Endothelial cell of umbilical vein (primary cell): ENCODE measurements at regions not wholly inside any gene's neighbourhood (a gene's known extent, or its start where the extent isn't known, plus 50 kb on each side); places are given as distances from the start of the nearest gene placed in this dataset.

ENCODE experiments used
- BruUV-seq: library from RNA; stranded (reverse); fragments of 400-500 nt; replicated peaks from 2 replicates; lab custom pipeline; 2021; lab: Mats Ljungman, UMichigan
- CTCF ChIA-PET: fragments of 300-600, 350-600 bp; sonication (Branson Sonifier 250); formaldehyde crosslinking; loops from one replicate; lab custom pipeline; 2021; ENCODE audit warnings: antibody characterized with exemption, inconsistent platforms; lab: Charles Lee
- POLR2A ChIA-PET: fragments of 300-600, 350-600 bp; sonication (Branson Sonifier 250); formaldehyde crosslinking; loops from one replicate; lab custom pipeline; 2021; ENCODE audit warnings: antibody characterized with exemption, inconsistent platforms; lab: Charles Lee
- DNase-seq: peaks from one replicate; pipeline ENCODE4 v3.0.0-alpha.2; 2011; ENCODE audit warnings: low read depth, low spot score
- FAIRE-seq: peaks from 2 replicates; lab custom pipeline; 2011; peaks lifted over from hg19 to GRCh38; lab: Jason Lieb, UNC
- H2AFZ ChIP-seq: 2 replicates; pipeline ENCODE4 v1.6.0; 2012; ENCODE audit warnings: low read depth, low read length, control low read depth, inconsistent platforms
- H3K27ac ChIP-seq: 2 replicates; pipeline ENCODE4 v1.5.1; 2011; ENCODE audit warnings: low read depth, mild to moderate bottlenecking, control low read depth, low read length, moderate library complexity; ENCODE audit not compliant: insufficient read depth
- H3K27me3 ChIP-seq, 2 experiments: 2 replicates each; pipeline versions ENCODE4 v1.6.0 to v1.6.1; 2011; ENCODE audit warnings: low read length in 2 of 2, mixed read lengths in 1 of 2; ENCODE audit not compliant: control insufficient read depth in 2 of 2, insufficient read depth in 2 of 2
- H3K36me3 ChIP-seq, 2 experiments: 2 replicates in 1 of 2; 3 replicates in 1 of 2; pipeline ENCODE4 v1.5.1; 2011; ENCODE audit warnings: low read length in 2 of 2, mild to moderate bottlenecking in 1 of 2, moderate library complexity in 1 of 2; ENCODE audit not compliant: control insufficient read depth in 2 of 2, insufficient read depth in 2 of 2; ENCODE audit errors: extremely low read depth in 1 of 2
- H3K4me1 ChIP-seq: 3 replicates; pipeline ENCODE4 v1.5.1; 2011; ENCODE audit warnings: mild to moderate bottlenecking, low read length; ENCODE audit not compliant: control insufficient read depth, insufficient read depth; ENCODE audit errors: extremely low read depth
- H3K4me2 ChIP-seq: 2 replicates; pipeline ENCODE4 v1.6.1; 2011; ENCODE audit warnings: low read length, control low read depth, mixed read lengths; ENCODE audit not compliant: insufficient read depth
- H3K4me3 ChIP-seq, 3 experiments: fragments of 200-600 bp in 1 of 3; sonication (generic), shearing (Covaris generic) in 1 of 3; replicated peaks in 1 of 3; 2 replicates each; pipeline ENCODE4 v1.5.1; 2011 to 2016; ENCODE audit warnings: control low read depth in 3 of 3, low read length in 3 of 3, mild to moderate bottlenecking in 2 of 3, inconsistent platforms in 1 of 3, low read depth in 1 of 3, moderate library complexity in 1 of 3; ENCODE audit not compliant: insufficient read depth in 1 of 3
- H3K79me2 ChIP-seq: 2 replicates; pipeline ENCODE4 v1.6.0; 2012; ENCODE audit warnings: low read length, inconsistent platforms; ENCODE audit not compliant: control insufficient read depth, insufficient read depth
- H3K9ac ChIP-seq: replicated peaks from 2 replicates; pipeline ENCODE3; 2011; ENCODE audit warnings: low read length, control low read depth; ENCODE audit not compliant: insufficient read depth; ENCODE audit errors: extremely low read depth
- H3K9me1 ChIP-seq: replicated peaks from 3 replicates; pipeline ENCODE4 v1.6.0; 2011; ENCODE audit warnings: mild to moderate bottlenecking, low read length; ENCODE audit not compliant: control insufficient read depth, insufficient read depth; ENCODE audit errors: extremely low read depth
- H3K9me3 ChIP-seq: replicated peaks from 2 replicates; pipeline ENCODE4 v1.5.1; 2012; ENCODE audit warnings: low read length, inconsistent platforms; ENCODE audit not compliant: control insufficient read depth, insufficient read depth
- H4K20me1 ChIP-seq: replicated peaks from 2 replicates; pipeline ENCODE3; 2011; ENCODE audit warnings: mild to moderate bottlenecking, low read length; ENCODE audit not compliant: control insufficient read depth, insufficient read depth; ENCODE audit errors: extremely low read depth
- CTCF ChIP-seq, 2 donors: IDR thresholded peaks; 1 replicate in 1 of 2; 2 replicates in 1 of 2; pipeline ENCODE4 v1.5.1; 2011; ENCODE audit warnings: low read length in 2 of 2, mild to moderate bottlenecking in 2 of 2, moderate library complexity in 2 of 2, control low read depth in 1 of 2, inconsistent platforms in 1 of 2, low read depth in 1 of 2; ENCODE audit not compliant: insufficient read depth in 1 of 2; ENCODE audit errors: extremely low read depth in 1 of 2
- EZH2 ChIP-seq: IDR thresholded peaks from 2 replicates; pipeline ENCODE4 v1.6.1; 2012; ENCODE audit warnings: borderline replicate concordance, low read depth, mild to moderate bottlenecking, moderate library complexity, low read length, inconsistent platforms; ENCODE audit not compliant: severe bottlenecking
- FOS ChIP-seq: IDR thresholded peaks from 2 replicates; pipeline ENCODE4 v1.6.1; 2011; ENCODE audit warnings: mild to moderate bottlenecking, low read length, moderate library complexity, borderline replicate concordance; ENCODE audit not compliant: insufficient read depth
- GATA2 ChIP-seq: IDR thresholded peaks from 2 replicates; pipeline ENCODE4 v1.7.0; 2011; ENCODE audit warnings: low read depth, mild to moderate bottlenecking, moderate library complexity, mixed read lengths, low read length; ENCODE audit not compliant: insufficient read length, insufficient read depth
- JUN ChIP-seq: IDR thresholded peaks from 2 replicates; pipeline ENCODE4 v1.6.1; 2011; ENCODE audit warnings: borderline replicate concordance, low read depth; ENCODE audit not compliant: insufficient read length, insufficient read depth
- MAX ChIP-seq: IDR thresholded peaks from 2 replicates; pipeline ENCODE4 v1.6.1; 2011; ENCODE audit not compliant: insufficient read depth, insufficient read length
- MYC ChIP-seq: IDR thresholded peaks from one replicate; pipeline ENCODE4 v1.6.1; 2011; ENCODE audit warnings: mild to moderate bottlenecking, low read depth, low read length
- POLR2A ChIP-seq: IDR thresholded peaks from 2 replicates; pipeline ENCODE4 v1.6.1; 2012; ENCODE audit warnings: low read depth, mild to moderate bottlenecking, control low read depth, low read length
- POLR2AphosphoS5 ChIP-seq: IDR thresholded peaks from 2 replicates; pipeline ENCODE4 v1.6.1; 2012; ENCODE audit warnings: low read depth, mild to moderate bottlenecking, control low read depth, low read length, moderate library complexity; ENCODE audit not compliant: insufficient read depth
- dilution Hi-C: fragments of 300-500 bp; cut with MboI; formaldehyde crosslinking; loops from one replicate; pipeline ENCODE4 v1.15.0; 2019; ENCODE audit warnings: low sequenced_read_pairs; ENCODE audit not compliant: extremely low pct_ligation_motif_present
- intact Hi-C: fragments of 100-400 bp; cut with micrococcal nuclease; formaldehyde crosslinking; loops from one replicate; pipeline ENCODE4 v1.10.0; 2022

GRCh38 chr3:168995129-168995528 lies 668.4 kb downstream of the MECOM start:
- POLR2A ChIA-PET: no interaction called here

More at GRCh38 chr3:168995129-168995528, 668.4 kb downstream of the MECOM start:
- FAIRE-seq (no peak), DNase-seq (no peak)
- Histone ChIP-seq H3K4me2 (no peak overlapping the region), H3K79me2 (no peaks in the 10 kb centered on the region), H3K27ac (no peak overlapping the region), H3K4me3 (no peak overlapping the region), H3K9me1 (no peaks in the 10 kb centered on the region), H3K9ac (no peak overlapping the region), H3K36me3 (no peaks in the 10 kb centered on the region), H2AFZ (no peak overlapping the region), H3K9me3 (no peaks in the 10 kb centered on the region), H4K20me1 (no peaks in the 10 kb centered on the region), H3K4me1 (peaks cover 6% of the 10 kb centered on the region), H3K27me3 (no peaks in the 10 kb centered on the region)
- BruUV-seq: no TSS peak
- intact Hi-C loops: no loop called here
- dilution Hi-C loops: no loop called here
- TF ChIP-seq GATA2 (no peak), POLR2AphosphoS5 (no peak), MAX (no peak), FOS (no peak), MYC (no peak), EZH2 (no peak), CTCF (IDR thresholded peaks at IDR 0.05; ENCODE audit: extremely low read depth in 1 of 2, insufficient read depth in 1 of 2, low read depth in 1 of 2, low read length in 2 of 2) (no peak), POLR2A (no peak), JUN (no peak)
- CTCF ChIA-PET: interaction anchor here (1.0 kb wide), 1 partner anchor 14 kb away, joined by 3 read pairs; no protein-coding TSS in a partner anchor
